ENCODE measurements at regions not wholly inside any gene's neighbourhood (a gene's known extent, or its start where the extent isn't known, plus 50 kb on each side); places are given as distances from the start of the nearest gene placed in this dataset.
"Not testable (repeated sequence)": the region's sequence is repeated elsewhere in the genome, so short reads cannot be mapped to it uniquely, and the experiment has no call there.

DNA sequence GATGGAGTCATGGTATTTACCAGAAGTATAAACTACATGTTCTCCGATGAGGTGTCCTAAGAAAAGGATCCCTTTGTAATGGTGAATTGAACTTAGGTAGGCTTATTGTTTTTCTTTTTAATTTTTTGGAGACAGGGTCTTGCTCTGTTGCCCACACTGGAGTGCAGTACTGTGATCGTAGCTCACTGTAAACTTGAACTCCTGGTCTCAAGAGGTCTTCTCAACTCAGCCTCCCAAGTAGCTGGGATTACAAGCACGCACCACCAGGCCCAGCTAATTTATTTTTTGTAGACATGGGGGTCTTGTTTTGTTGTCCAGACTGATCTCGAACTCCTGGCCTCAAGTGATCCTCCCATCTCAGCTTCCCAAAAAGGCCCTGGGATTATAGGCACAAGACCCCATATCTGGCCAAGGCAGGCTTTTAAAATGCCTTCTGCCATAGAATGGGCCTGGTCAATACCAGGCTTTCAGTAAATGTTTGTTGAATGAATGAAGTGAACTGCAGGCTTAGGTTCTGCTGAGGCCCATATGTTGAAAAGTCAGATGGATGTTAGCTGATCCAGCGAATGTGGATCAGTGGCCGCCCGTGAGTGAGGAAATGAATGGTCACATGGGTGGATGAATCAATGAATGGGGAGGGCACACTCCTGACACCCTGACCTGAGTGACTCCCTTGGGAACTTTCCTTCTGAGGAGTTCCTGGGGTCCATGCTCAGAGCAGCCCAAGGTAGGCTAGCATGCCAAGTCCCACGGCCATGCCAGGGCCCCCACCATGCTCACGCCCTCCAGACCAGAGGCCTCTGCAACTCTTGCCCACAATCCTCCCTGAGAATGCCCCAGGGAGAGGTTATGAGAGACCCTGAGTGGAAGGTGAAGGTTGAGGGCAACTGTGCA is 118.0 kb upstream of the MYCN start:
- DNase-seq (ENCODE audit: missing footprints) (no peak), ATAC-seq (no peak)
- intact Hi-C loops (cut with DNase I) = no loop called here

GRCh38 chr2:15823459-15824396 is 116.6 kb upstream of the MYCN start:
- DNase-seq (ENCODE audit: missing footprints) = no peak
- intact Hi-C loops (cut with DNase I) = no loop called here
- no peak for ATAC-seq

DNA sequence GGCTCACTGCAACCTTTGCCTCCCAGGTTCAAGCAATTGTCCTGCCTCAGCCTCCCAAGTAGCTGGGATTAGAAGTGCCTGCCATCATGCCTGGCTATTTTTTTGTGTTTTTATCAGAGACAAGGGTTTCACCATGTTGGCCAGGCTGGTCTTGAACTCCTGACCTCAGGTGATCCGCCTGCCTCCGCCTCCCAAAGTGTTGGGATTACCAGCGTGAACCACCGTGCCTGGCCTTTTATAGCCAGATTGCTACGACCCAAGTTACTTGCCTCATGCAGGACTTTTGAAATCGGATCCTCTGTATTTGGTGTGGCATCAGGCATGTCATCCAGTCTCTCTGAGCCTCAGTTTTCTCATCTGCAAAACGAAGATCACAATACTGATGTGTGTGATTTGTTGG is 115.9 kb upstream of the MYCN start:
- DNase-seq (ENCODE audit: missing footprints); intact Hi-C loops (cut with DNase I); ATAC-seq: not testable (repeated sequence)

GRCh38 chr2:15825276-15825980 is 114.9 kb upstream of the MYCN start:
- intact Hi-C loops (cut with DNase I) = no loop called here
- DNase-seq (ENCODE audit: missing footprints) (no peak), ATAC-seq (no peak)

- ATAC-seq = no peak
- no peak for DNase-seq (ENCODE audit: missing footprints)
Observed at GRCh38 chr2:15826273-15826717, 114.1 kb upstream of the MYCN start.

DNA sequence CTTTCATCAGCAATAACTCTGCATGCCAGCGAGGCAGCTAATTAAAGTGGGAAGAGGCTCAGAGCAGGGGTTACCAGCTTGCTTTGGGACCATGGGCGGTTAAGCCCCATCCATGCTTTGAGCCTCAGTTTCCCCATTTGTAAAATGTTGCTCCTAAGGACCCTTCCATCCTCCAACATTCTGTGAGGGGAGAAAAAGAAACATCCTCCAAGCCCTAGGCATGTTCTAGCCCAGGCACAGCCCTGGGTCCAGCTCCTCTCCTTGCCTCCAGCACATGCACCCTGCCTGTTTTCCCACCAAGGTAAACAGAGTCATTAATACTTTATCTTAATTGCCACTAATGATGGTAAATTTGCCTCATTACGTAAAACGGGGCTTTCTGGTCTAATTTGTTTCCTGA is 113.3 kb upstream of the MYCN start:
- ATAC-seq (no peak), DNase-seq (ENCODE audit: missing footprints) (no peak)
- intact Hi-C loops (cut with DNase I) = no loop called here

More at GRCh38 chr2:15826273-15826717, 114.1 kb upstream of the MYCN start:
- intact Hi-C loops (cut with DNase I) = no loop called here

DNA sequence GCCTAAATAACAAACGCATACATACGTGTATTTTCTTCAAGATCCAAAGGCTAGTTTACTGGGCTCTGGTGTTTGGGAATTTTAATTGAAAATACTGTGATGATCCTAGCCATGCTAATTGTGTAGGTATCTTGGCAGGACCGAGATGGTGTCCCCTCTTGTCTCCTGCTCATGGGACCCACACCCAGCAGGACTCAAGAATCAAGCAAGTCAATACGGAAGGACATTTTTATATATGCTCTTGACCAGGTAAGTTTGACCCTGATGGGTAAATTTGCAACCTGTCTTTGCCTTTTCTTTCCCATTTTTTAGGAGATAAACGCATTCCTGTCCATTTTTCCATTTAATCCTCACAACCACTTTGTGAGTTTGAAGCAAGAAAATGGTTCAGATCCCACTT is 111.8 kb upstream of the MYCN start:
- intact Hi-C loops (cut with DNase I) = no loop called here
- ATAC-seq (no peak), DNase-seq (ENCODE audit: missing footprints) (no peak)

GRCh38 chr2:15829091-15829801 is 111.1 kb upstream of the MYCN start:
- DNase-seq (ENCODE audit: missing footprints) (no peak), ATAC-seq (no peak)
- intact Hi-C loops (cut with DNase I) = no loop called here

- intact Hi-C loops (cut with DNase I) = no loop called here
Observed at GRCh38 chr2:15829985-15830384, 110.4 kb upstream of the MYCN start.

GRCh38 chr2:15830937-15831549 is 109.3 kb upstream of the MYCN start:
- ATAC-seq = no peak
- intact Hi-C loops (cut with DNase I) = no loop called here
- no peak for DNase-seq (ENCODE audit: missing footprints)

More at GRCh38 chr2:15829985-15830384, 110.4 kb upstream of the MYCN start:
- ATAC-seq (no peak), DNase-seq (ENCODE audit: missing footprints) (no peak)

DNA sequence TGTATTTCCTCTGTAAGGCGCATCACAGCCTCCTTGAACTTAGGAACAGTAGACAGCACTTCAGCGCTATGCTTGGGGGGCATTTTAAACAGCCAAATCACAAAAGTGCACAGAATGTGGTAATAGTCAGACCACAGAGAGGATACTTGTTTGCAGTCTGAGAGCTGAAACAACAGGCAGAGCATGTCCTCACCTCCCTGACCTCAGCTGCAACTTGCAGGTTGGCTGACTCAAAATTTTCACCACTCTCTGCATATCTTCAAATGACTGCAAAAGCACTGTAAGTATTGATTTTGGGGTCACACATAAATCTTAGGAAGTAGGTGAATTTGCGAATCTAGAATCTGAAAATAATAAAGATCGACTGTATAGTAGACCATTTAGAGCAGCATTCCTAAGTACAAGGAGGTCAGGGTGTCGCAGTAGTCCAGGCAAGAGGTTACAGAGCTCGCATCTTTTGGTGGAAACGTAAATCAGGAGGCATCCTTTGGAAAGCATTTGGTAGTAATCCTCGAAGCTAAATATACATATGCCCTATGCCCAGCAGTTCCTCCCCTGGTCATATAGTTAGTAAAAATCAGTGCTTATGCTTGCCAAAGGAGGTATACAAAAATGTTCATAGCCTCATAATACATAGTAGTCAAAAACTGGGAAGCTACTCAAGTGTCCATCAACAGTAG is 108.2 kb upstream of the MYCN start:
- ATAC-seq = no peak
- no peak for DNase-seq (ENCODE audit: missing footprints)
- intact Hi-C loops (cut with DNase I) = no loop called here

GRCh38 chr2:15832849-15833680 is 107.3 kb upstream of the MYCN start:
- no peak for ATAC-seq
- intact Hi-C loops (cut with DNase I) = no loop called here
- no peak for DNase-seq (ENCODE audit: missing footprints)

GRCh38 chr2:15833731-15834130 is 106.6 kb upstream of the MYCN start:
- no peak for DNase-seq (ENCODE audit: missing footprints)
- ATAC-seq = no peak
- intact Hi-C loops (cut with DNase I) = no loop called here

GRCh38 chr2:15834381-15835031 is 105.8 kb upstream of the MYCN start:
- ATAC-seq = no peak
- DNase-seq (ENCODE audit: missing footprints) = no peak
- intact Hi-C loops (cut with DNase I) = no loop called here

DNA sequence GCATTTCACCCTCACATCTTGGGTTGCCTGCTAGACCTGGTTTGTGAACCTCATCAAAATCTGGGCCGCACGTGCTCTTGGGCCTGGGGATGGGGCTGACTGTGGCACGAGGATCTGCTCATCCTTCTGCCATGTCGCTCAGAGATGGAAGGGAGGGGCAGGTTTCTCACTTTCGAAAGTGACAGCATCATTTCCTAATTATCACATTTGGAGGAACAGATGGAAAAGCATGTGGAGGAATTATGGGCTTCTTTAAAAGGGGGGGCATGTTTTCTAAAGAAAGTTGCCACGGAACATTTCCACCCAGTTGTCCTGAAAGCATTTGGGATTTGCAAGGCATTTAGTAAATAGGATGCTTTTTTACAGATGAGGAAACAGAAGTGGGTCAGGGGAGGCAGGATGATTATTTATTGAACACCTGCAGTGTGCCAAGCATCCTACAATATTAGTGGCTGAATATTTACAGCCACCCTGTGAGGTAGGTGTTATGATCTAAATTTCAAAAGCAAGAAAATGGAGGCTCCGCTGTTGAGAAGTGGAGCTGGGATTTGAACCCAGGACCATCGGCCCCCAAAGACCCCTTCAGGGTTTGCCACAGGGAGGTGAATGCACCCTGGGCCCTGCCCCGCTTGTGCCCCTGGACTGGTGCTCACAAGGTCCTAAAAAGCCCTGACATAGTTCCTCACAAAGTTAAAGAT is 104.2 kb upstream of the MYCN start:
- DNase-seq (ENCODE audit: missing footprints) (no peak), ATAC-seq (no peak)
- intact Hi-C loops (cut with DNase I) = no loop called here

All from Right ventricle myocardium inferior (tissue), 1 donor.